Heart left ventricle (tissue), 13 donors: ENCODE measurements at regions not wholly inside any gene's neighbourhood (a gene's known extent, or its start where the extent isn't known, plus 50 kb on each side); places are given as distances from the start of the nearest gene placed in this dataset.

Source experiments
- POLR2A ChIP-seq, 2 donors: fragments of 450-650 bp; IDR thresholded peaks; one replicate each; pipeline ENCODE4 v1.6.1; 2017; ENCODE audit warnings: antibody characterized with exemption in 2 of 2, mild to moderate bottlenecking in 2 of 2, moderate library complexity in 2 of 2
- TF ChIP-seq, protein P1 (sequence below), 12 donors: fragments of 200-600 bp; sonication (generic) in 4 of 12; IDR thresholded peaks; one replicate each; pipeline versions ENCODE4 v1.5.0 to v1.8.0; 2018 to 2022; ENCODE audit warnings: antibody characterized with exemption in 12 of 12, mild to moderate bottlenecking in 5 of 12
- donor health status: ischemic (EF 13 %, LVEDD 7.1; RV severe dilation, severe dysfunction).
- donor health status: DM: no; HTN: yes; CAD: no.
- donor health status: DM: no; HTN: no; CAD: no.
- donor health status: ischemic (EF 25% LVEDD 6.9; RV normal size, moderate dysfunction).
- donor health status: ischemic (EF 25% LVEDD 5.7; RV mildly dilated, moderate dysfunction).
- donor health status: ischemic (EF 35%, LVEDD 5.7; RV mildly dilated, moderate dysfunction).
- donor health status: nonischemic (EF 11% LVEDD 7.7; RV severe dilation, severe dysfunction).
- donor health status: DM: yes; HTN: yes; CAD: no.
- donor health status: PGD.
- donor health status: ischemic (EF 29% LVEDD 5.4; RV normal size, mild dysfunction).
- donor health status: nonischemic (EF 23%, LVEDD 6.1; RV moderate dilation, normal function).

DNA sequence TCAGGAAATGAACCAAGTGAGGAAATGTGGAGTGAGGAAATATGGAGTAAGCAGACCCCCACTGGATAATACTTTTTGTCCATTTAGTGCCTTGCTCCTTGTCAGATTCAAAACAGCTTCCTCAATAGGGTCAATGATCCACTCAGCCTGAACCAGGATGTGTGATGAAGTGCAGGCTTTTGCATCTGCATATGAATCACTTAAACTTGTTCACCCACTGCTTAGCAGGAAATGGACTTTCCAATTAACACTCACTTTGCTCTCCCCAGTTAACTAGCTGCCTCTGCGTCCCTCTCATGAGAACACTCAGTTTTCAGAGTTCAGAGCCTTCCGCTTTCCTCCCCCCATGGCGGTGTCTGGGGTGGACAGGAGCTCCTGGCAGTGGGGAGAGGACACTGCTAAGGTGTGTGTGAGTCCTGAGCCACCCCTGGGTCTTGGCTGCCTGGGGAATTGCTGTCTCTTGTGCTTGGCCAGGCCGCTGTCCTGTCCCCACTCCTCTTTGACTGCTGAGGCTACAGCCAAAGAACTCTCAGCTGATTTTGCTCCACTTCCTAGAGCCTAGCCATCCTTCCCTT lies 621.8 kb downstream of the CDH26 start:
- TF ChIP-seq POLR2A (IDR thresholded peaks at IDR 0.05), result no peak
- TF ChIP-seq, protein P1, sequence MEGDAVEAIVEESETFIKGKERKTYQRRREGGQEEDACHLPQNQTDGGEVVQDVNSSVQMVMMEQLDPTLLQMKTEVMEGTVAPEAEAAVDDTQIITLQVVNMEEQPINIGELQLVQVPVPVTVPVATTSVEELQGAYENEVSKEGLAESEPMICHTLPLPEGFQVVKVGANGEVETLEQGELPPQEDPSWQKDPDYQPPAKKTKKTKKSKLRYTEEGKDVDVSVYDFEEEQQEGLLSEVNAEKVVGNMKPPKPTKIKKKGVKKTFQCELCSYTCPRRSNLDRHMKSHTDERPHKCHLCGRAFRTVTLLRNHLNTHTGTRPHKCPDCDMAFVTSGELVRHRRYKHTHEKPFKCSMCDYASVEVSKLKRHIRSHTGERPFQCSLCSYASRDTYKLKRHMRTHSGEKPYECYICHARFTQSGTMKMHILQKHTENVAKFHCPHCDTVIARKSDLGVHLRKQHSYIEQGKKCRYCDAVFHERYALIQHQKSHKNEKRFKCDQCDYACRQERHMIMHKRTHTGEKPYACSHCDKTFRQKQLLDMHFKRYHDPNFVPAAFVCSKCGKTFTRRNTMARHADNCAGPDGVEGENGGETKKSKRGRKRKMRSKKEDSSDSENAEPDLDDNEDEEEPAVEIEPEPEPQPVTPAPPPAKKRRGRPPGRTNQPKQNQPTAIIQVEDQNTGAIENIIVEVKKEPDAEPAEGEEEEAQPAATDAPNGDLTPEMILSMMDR (IDR thresholded peaks at IDR 0.05), result no peak
